GM21723 (cell line): ENCODE measurements at regions not wholly inside any gene's neighbourhood (a gene's known extent, or its start where the extent isn't known, plus 50 kb on each side); places are given as distances from the start of the nearest gene placed in this dataset.
"Not testable (repeated sequence)": the region's sequence is repeated elsewhere in the genome, so short reads cannot be mapped to it uniquely, and the experiment has no call there.

Source experiments
- ATAC-seq: cut with Tn5 transposase; IDR thresholded peaks from one replicate; pipeline ENCODE4 v1.9.1; 2021; ENCODE audit warnings: mild to moderate bottlenecking, moderate library complexity; ENCODE audit not compliant: unreplicated experiment

GRCh38 chr5:99032234-99033013, 103.6 kb upstream of the CHD1 start:
- peak; percentile 44 for ATAC-seq

- no peak for ATAC-seq
Measured at GRCh38 chr5:99030906-99031440, 102.2 kb upstream of the CHD1 start.

DNA sequence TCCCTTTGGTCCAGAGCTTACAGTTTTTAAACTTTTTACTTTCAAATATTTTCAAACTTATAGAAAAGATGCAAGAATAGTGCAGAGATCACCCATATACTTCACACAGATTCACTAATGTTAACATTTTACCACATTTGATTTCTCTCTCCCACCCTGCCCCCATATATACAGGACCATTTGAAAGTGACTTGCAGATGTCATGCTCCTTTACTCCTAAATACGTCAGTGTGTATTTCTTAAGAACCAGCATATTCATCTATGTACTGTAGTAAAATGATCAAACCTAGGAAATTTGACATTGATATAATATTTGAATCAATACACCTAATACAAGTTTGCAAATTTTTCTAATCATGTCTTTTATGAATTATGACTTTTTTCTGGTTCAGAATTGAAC, 100.4 kb upstream of the CHD1 start:
- ATAC-seq: no peak

DNA sequence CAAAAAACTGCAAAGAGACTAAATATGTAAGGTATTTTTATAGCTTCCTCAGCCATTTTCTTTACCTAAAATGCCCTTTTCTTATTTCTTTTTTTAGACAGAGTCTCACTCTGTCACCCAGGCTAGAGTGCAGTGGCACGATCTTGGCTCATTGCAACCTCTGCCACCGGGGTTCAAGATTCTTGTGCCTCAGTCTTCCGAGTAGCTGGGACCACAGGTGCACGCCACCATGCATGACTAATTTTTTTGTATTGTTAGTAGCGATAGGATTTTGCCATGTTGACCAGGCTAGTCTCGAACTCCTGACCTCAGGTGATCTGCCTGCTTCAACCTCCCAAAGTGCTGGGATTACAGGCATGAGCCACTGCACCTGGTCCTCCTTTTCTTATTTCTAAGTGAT, 99.4 kb upstream of the CHD1 start:
- ATAC-seq: not testable (repeated sequence)

- ATAC-seq: no peak
Measured at GRCh38 chr5:99025298-99026045, 96.7 kb upstream of the CHD1 start.

DNA sequence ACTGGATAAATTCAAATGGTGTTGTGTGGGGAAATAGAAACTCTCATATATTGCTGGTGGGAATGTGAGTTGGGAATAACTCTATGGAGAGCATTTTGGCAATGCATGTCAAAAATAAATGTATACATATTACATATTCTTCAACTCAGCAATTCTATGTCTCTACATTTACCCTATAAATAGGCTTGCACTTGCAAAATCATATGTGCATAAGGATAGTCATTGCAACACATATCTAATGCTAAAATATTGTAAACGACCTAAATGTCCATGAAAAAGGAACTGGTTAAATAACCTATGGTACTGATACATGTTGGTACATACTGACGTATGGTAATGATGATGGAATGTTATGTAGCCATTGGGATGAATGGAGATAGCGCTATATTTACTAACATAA, 94.5 kb upstream of the CHD1 start:
- ATAC-seq: no peak

GRCh38 chr5:99022250-99022649, 93.4 kb upstream of the CHD1 start:
- no peak for ATAC-seq

DNA sequence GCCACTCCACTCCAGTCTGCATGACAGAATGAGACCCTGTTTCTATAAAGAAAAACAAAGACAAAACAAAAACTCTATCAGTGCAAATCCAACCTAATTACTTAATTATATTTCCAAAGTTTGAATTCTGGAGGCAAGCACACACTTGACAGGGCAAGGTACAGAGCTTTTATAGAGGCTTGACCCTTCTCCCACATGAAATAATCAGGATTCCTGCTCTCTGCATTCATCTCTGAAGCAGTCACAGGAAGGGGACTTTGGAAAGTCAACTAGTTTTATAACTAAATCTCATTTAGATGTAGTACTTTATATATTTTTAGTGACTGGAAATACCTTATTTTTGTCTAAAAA, 91.9 kb upstream of the CHD1 start:
- ATAC-seq: no peak

DNA sequence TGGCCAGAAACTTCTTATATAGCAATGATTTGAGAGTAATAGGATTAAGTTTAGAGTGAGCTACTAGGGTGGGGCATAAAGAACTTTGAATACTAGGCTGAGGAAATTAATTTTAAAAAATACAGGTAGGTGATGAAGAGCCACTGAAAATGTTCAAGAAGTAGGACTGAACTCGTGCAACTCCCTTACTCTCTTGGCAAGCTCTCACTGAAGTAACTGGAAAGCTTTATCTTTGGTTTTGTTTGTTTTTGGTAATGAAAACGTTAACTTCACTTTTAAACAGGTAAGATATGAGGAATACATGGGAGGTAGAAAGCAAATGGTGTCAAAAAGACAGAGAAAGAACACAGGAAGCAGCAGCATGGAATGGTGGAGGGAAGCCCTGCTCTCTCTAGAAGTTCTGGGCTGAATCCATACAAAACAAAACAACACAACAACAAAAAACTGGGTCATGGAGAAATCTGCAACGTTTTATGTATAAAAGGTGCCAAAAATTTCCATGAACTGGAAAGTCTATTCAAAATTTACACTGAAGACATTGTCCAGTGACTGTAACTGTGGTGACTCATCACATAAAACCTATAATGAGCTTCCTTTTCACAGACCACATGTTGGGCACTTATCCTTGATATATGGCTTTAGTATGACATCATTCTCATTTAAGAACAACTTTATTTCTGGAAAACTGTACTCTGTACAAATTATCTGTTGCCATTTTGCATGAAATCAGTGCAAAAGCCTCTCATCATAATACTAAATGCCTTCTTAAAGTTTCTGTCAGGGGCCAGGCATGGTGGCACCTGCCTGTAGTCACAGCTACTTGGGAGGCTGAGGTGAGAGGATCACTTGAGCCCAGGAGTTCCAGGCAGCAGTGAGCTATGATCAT, 91.2 kb upstream of the CHD1 start:
- ATAC-seq: no peak

GRCh38 chr5:99019254-99019653, 90.4 kb upstream of the CHD1 start:
- ATAC-seq: no peak

GRCh38 chr5:99010294-99010693, 81.5 kb upstream of the CHD1 start:
- no peak for ATAC-seq

DNA sequence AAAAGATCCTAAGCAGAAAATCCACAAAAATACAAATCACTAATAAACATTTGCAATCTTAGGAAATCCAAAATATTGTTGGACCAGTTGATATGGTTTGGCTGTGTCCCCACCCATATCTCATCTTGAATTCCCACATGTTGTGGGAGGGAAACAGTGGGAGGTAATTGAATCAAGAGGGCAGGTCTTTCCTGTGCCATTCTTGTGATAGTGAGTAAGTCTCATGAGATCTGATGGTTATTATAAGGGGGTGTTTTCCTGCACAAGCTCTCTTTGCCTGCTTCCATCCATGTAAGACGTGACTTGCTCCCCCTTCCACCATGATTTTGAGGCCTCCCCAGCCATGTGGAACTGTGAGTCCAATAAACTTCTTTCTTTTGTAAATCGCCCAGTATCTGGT, 79.2 kb upstream of the CHD1 start:
- ATAC-seq: not testable (repeated sequence)

DNA sequence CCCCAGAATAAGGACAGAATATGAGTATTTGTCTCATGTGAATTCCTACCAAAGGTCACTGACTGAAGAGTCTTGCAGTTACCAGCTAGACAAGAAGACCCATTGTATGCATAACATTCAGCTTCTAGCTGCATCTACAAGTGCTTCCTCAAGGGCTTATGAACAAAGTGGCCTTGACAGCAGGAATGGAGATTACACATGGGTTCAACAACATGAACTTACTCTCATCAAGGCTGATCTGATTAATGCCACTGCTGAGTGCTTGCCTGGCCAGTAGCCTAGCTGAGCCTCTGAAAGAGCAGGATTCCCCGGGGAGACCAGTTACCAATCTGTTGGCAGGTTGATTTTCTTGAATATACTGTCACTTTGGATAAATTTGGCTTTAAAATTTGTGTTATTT, 76.7 kb upstream of the CHD1 start:
- peak; percentile 7 for ATAC-seq

DNA sequence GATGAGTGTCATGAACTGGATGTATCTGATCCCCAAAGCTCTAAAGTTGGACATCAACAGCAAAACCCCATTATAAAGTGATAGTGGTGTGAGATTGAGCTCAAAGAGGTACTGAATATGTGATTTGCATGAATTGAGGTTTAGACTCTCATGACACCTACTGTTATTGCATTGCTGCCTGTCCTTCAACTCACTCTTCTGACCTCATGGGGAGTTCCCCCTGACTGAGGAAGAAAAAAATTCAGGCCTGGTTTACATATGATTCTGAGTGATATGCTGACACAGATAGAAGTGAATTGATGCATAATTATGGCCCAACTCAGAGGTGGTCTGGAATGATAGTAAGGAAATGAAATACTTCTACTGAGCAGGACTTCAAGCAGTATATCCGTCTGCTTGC, 76.2 kb upstream of the CHD1 start:
- peak; percentile 99 for ATAC-seq

DNA sequence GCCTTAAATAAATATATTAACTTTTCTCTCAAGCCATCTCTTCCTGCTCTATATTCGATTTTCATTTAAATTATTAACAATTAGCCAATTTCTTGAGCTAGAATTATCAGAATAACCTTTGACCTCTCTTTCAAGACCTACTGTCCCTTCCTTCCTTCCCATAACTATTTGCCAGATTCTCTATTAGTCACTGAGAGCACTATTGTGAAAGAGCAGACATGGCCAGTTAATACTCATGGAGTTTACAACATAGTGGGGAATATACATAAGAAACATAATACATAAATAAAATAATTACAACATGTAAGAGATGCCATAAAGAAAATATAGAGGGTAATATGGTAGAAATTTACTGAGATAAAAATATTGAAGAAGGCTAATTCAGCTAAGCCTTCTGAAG, 72.1 kb upstream of the CHD1 start:
- no peak for ATAC-seq

GRCh38 chr5:99000221-99000620, 71.4 kb upstream of the CHD1 start:
- ATAC-seq: no peak

GRCh38 chr5:98999631-99000030, 70.8 kb upstream of the CHD1 start:
- no peak for ATAC-seq

DNA sequence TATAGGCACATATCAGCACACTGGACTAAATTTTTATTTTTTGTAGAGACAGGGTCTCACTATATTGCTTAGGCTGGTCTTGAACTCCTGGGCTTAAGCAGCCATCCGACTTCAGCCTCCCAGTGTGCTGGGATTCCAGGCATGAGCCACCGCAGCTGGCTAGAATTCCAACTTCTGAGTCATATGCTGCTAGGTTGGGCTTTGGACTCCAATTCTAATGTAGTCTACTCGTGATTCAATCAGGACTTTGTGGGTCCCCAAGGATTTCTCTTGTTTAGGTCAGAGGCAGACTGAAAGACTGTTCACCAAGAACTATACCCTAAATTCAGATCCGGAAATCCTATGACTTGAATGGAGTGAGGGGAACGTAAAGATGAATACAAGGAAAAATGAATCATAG, 68.2 kb upstream of the CHD1 start:
- no peak for ATAC-seq

GRCh38 chr5:98994611-98995010, 65.8 kb upstream of the CHD1 start:
- ATAC-seq: no peak

- no peak for ATAC-seq
Measured at GRCh38 chr5:98993512-98993911, 64.7 kb upstream of the CHD1 start.

DNA sequence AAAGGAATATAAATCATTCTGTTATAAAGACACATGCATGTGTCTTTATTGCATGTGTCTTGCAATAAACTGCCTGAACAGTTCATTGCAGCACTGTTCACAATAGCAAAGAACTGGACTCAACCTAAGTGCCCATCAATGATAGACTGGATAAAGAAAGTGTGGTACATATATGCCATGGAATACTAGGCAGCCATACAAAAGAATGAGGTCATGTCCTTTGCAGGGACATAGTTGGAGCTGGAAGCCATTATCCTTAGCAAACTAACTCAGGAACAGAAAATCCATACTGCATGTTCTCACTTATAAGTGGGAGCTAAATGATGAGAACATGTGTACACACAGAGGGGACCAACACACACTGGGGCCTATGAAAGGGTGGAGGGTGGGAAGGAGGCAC, 63.7 kb upstream of the CHD1 start:
- no peak for ATAC-seq
